Neutrophil (primary cell): ENCODE measurements at regions not wholly inside any gene's neighbourhood (a gene's known extent, or its start where the extent isn't known, plus 50 kb on each side); places are given as distances from the start of the nearest gene placed in this dataset.

Experiments used
- H3K27ac ChIP-seq: fragments of 200-600 bp; sonication (generic); 2 replicates; pipeline ENCODE4 v1.5.1; 2016; ENCODE audit warnings: mild to moderate bottlenecking, moderate library complexity
- H3K27me3 ChIP-seq: fragments of 200-600 bp; sonication (generic); 2 replicates; pipeline ENCODE4 v1.6.0; 2016; ENCODE audit warnings: mild to moderate bottlenecking
- H3K36me3 ChIP-seq: fragments of 200-600 bp; sonication (generic); 2 replicates; pipeline ENCODE4 v1.5.1; 2017
- H3K4me1 ChIP-seq, 2 experiments: fragments of 200-600 bp in 1 of 2; sonication (generic) in 1 of 2; 1 replicate in 1 of 2; 2 replicates in 1 of 2; pipeline versions ENCODE4 v1.5.1 to v1.6.1; 2013 to 2016; ENCODE audit warnings: low read depth in 1 of 2, low read length in 1 of 2, mild to moderate bottlenecking in 1 of 2, moderate library complexity in 1 of 2; ENCODE audit not compliant: control insufficient read depth in 1 of 2, insufficient read depth in 1 of 2
- H3K4me3 ChIP-seq, 2 experiments: fragments of 200-600 bp in 1 of 2; sonication (generic) in 1 of 2; 1 replicate in 1 of 2; 2 replicates in 1 of 2; pipeline ENCODE4 v1.5.1; 2013 to 2016; ENCODE audit warnings: low read depth in 1 of 2, low read length in 1 of 2, mild to moderate bottlenecking in 1 of 2, moderate library complexity in 1 of 2
- H3K9me3 ChIP-seq: fragments of 200-600 bp; sonication (generic); 2 replicates; pipeline ENCODE4 v1.5.1; 2016
- CTCF ChIP-seq: fragments of 200-600 bp; sonication (generic); IDR thresholded peaks from 2 replicates; pipeline ENCODE4 v1.5.1; 2016; ENCODE audit warnings: antibody characterized with exemption

DNA sequence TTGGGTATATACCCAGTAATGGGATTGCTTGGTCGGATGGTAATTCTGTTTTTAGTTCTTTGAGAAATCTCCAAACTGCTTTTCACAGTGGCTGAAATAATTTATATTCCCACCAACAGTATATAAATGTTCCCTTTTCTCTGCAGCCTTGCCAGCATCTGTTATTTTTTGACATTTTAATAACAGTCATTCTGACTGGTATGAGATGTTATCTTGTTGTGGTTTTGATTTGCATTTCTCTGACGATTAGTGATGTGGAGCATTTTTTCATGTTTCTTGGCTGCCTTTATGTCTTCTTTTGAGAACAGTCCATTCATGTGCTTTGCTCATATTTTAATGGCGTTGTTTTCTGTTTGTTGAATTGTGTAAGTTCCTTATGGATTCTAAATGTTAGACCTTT is 641.6 kb downstream of the HACE1 start:
- TF ChIP-seq CTCF = no peak
- Histone ChIP-seq H3K4me1 (no peaks in the 10 kb centered on the region), H3K4me3 (no peak overlapping the region), H3K9me3 (no peaks in the 10 kb centered on the region), H3K27me3 (no peaks in the 10 kb centered on the region), H3K27ac (no peak overlapping the region), H3K36me3 (no peaks in the 10 kb centered on the region)

GRCh38 chr6:104214901-104215300 is 644.8 kb downstream of the HACE1 start:
- Histone ChIP-seq H3K9me3 (no peaks in the 10 kb centered on the region), H3K4me1 (no peaks in the 10 kb centered on the region), H3K36me3 (no peaks in the 10 kb centered on the region), H3K27me3 (no peaks in the 10 kb centered on the region), H3K4me3 (no peak overlapping the region), H3K27ac (no peak overlapping the region)
- no peak for TF ChIP-seq CTCF

GRCh38 chr6:104212977-104213668 is 646.6 kb downstream of the HACE1 start:
- no peak overlapping the region for H3K27ac ChIP-seq
- no peak for TF ChIP-seq CTCF
- H3K9me3 ChIP-seq = no peaks in the 10 kb centered on the region
- H3K36me3 ChIP-seq = no peaks in the 10 kb centered on the region
- H3K4me3 ChIP-seq = no peak overlapping the region
- H3K27me3 ChIP-seq = no peaks in the 10 kb centered on the region
- H3K4me1 ChIP-seq = no peaks in the 10 kb centered on the region

DNA sequence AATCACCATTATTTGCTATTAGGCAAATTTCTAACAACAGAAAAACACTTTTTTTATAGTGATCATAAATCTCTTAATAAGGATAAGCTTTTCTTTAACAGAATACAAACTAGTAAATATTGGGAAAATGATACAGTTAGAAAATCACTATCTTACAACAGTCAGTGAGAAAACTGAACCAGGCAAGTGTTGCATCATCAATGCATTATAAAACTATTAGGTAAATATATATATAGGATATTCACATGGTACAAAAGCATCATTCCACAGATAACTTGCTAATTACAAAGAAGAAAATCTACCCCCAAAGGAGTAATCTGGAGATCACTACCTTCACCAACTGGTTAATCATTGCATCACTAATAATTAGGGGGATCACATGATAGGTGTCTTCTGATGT is 652.1 kb downstream of the HACE1 start:
- Histone ChIP-seq H3K27me3 (no peaks in the 10 kb centered on the region), H3K27ac (no peak overlapping the region), H3K36me3 (no peaks in the 10 kb centered on the region), H3K9me3 (no peaks in the 10 kb centered on the region), H3K4me1 (no peaks in the 10 kb centered on the region), H3K4me3 (no peak overlapping the region)
- TF ChIP-seq CTCF = no peak

DNA sequence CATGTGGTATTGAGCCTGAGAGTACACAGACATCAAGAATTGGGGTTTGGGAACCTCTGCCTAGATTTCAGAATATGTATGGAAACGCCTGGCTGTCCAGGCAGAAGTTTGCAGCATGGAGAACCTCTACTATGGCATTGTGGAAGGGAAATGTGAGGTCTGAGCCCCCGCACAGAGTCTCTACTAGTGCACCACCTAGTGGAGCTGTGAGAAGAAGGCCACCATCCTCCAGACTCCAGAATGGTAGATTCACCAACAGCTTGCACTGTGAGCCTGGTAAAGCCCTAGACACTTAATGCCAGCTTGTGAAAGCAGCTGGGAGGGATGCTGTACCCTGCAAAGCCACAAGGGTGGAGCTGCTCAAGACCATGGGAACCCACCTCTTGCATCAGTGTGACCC is 658.2 kb downstream of the HACE1 start:
- H3K27ac ChIP-seq = no peak overlapping the region
- no peak for TF ChIP-seq CTCF
- H3K36me3 ChIP-seq = no peaks in the 10 kb centered on the region
- no peaks in the 10 kb centered on the region for H3K4me1 ChIP-seq
- no peaks in the 10 kb centered on the region for H3K9me3 ChIP-seq
- H3K27me3 ChIP-seq = no peaks in the 10 kb centered on the region
- no peak overlapping the region for H3K4me3 ChIP-seq
